H1 (cell line): ENCODE measurements at regions not wholly inside any gene's neighbourhood (a gene's known extent, or its start where the extent isn't known, plus 50 kb on each side); places are given as distances from the start of the nearest gene placed in this dataset.

ENCODE experiments used
- FOSL1 ChIP-seq: IDR thresholded peaks from 2 replicates; pipeline ENCODE4 v1.6.1; 2011; ENCODE audit warnings: mild to moderate bottlenecking, low read depth, low read length, moderate library complexity; ENCODE audit not compliant: insufficient read depth
- HDAC6 ChIP-seq: IDR thresholded peaks from one replicate; pipeline ENCODE4 v1.7.1; 2012; ENCODE audit warnings: low read depth, mild to moderate bottlenecking, inconsistent platforms, low read length, moderate library complexity
- POU5F1 ChIP-seq: IDR thresholded peaks from 2 replicates; pipeline ENCODE4 v1.6.1; 2011; ENCODE audit warnings: low read depth, mild to moderate bottlenecking, low read length, moderate library complexity
- RAD21 ChIP-seq, 2 experiments: IDR thresholded peaks in 1 of 2; conservative IDR thresholded peaks in 1 of 2; 2 replicates each; pipeline ENCODE4 v1.6.1; 2011; ENCODE audit warnings: low read depth in 2 of 2, low read length in 2 of 2, improper control_type of control experiment in 1 of 2, inconsistent platforms in 1 of 2, mild to moderate bottlenecking in 1 of 2, moderate library complexity in 1 of 2
- TAF7 ChIP-seq: optimal IDR thresholded peaks from 2 replicates; pipeline ENCODE3; 2011; ENCODE audit warnings: low read depth, mild to moderate bottlenecking, inconsistent platforms, low read length, moderate library complexity, borderline replicate concordance
- TBP ChIP-seq: IDR thresholded peaks from 2 replicates; pipeline ENCODE4 v1.6.1; 2011; ENCODE audit warnings: low read depth, low read length, improper control_type of control experiment
- TF ChIP-seq, protein P1 (sequence below): fragments of 300-600 bp; sonication (generic); IDR thresholded peaks from 2 replicates; pipeline ENCODE4 v1.7.1; 2012; ENCODE audit warnings: low read length, moderate library complexity, mild to moderate bottlenecking, inconsistent platforms; ENCODE audit not compliant: insufficient replicate concordance

DNA sequence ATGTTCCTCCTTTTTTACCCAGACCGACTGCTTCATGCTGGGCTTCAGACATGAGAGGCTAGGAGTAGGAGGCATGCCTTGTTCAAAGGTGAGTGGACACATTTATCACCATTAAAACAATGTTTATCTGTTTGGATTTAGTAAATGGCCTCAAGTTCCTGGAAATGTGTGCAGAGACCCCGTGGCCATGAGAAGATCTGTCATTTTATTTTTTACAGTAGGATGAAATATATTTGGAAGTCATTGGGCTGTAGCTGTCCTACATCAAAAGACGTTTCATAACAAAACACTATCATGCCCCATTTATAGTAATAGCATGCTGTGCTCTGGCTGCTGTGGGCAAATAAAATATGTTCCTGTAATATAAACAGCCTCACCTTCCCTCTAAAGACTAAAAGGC lies 403.9 kb upstream of the TNP1 start (continued):
- no peak for TF ChIP-seq FOSL1
- no peak for TF ChIP-seq TAF7
- TF ChIP-seq TBP: no peak
- TF ChIP-seq HDAC6: no peak
- TF ChIP-seq, protein P1, sequence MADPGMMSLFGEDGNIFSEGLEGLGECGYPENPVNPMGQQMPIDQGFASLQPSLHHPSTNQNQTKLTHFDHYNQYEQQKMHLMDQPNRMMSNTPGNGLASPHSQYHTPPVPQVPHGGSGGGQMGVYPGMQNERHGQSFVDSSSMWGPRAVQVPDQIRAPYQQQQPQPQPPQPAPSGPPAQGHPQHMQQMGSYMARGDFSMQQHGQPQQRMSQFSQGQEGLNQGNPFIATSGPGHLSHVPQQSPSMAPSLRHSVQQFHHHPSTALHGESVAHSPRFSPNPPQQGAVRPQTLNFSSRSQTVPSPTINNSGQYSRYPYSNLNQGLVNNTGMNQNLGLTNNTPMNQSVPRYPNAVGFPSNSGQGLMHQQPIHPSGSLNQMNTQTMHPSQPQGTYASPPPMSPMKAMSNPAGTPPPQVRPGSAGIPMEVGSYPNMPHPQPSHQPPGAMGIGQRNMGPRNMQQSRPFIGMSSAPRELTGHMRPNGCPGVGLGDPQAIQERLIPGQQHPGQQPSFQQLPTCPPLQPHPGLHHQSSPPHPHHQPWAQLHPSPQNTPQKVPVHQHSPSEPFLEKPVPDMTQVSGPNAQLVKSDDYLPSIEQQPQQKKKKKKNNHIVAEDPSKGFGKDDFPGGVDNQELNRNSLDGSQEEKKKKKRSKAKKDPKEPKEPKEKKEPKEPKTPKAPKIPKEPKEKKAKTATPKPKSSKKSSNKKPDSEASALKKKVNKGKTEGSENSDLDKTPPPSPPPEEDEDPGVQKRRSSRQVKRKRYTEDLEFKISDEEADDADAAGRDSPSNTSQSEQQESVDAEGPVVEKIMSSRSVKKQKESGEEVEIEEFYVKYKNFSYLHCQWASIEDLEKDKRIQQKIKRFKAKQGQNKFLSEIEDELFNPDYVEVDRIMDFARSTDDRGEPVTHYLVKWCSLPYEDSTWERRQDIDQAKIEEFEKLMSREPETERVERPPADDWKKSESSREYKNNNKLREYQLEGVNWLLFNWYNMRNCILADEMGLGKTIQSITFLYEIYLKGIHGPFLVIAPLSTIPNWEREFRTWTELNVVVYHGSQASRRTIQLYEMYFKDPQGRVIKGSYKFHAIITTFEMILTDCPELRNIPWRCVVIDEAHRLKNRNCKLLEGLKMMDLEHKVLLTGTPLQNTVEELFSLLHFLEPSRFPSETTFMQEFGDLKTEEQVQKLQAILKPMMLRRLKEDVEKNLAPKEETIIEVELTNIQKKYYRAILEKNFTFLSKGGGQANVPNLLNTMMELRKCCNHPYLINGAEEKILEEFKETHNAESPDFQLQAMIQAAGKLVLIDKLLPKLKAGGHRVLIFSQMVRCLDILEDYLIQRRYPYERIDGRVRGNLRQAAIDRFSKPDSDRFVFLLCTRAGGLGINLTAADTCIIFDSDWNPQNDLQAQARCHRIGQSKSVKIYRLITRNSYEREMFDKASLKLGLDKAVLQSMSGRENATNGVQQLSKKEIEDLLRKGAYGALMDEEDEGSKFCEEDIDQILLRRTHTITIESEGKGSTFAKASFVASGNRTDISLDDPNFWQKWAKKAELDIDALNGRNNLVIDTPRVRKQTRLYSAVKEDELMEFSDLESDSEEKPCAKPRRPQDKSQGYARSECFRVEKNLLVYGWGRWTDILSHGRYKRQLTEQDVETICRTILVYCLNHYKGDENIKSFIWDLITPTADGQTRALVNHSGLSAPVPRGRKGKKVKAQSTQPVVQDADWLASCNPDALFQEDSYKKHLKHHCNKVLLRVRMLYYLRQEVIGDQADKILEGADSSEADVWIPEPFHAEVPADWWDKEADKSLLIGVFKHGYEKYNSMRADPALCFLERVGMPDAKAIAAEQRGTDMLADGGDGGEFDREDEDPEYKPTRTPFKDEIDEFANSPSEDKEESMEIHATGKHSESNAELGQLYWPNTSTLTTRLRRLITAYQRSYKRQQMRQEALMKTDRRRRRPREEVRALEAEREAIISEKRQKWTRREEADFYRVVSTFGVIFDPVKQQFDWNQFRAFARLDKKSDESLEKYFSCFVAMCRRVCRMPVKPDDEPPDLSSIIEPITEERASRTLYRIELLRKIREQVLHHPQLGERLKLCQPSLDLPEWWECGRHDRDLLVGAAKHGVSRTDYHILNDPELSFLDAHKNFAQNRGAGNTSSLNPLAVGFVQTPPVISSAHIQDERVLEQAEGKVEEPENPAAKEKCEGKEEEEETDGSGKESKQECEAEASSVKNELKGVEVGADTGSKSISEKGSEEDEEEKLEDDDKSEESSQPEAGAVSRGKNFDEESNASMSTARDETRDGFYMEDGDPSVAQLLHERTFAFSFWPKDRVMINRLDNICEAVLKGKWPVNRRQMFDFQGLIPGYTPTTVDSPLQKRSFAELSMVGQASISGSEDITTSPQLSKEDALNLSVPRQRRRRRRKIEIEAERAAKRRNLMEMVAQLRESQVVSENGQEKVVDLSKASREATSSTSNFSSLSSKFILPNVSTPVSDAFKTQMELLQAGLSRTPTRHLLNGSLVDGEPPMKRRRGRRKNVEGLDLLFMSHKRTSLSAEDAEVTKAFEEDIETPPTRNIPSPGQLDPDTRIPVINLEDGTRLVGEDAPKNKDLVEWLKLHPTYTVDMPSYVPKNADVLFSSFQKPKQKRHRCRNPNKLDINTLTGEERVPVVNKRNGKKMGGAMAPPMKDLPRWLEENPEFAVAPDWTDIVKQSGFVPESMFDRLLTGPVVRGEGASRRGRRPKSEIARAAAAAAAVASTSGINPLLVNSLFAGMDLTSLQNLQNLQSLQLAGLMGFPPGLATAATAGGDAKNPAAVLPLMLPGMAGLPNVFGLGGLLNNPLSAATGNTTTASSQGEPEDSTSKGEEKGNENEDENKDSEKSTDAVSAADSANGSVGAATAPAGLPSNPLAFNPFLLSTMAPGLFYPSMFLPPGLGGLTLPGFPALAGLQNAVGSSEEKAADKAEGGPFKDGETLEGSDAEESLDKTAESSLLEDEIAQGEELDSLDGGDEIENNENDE: no peak
- TF ChIP-seq POU5F1: no peak
- TF ChIP-seq RAD21 (IDR thresholded peaks at IDR 0.05 in 1 of 2, conservative IDR thresholded peaks at IDR 0.05 in 1 of 2; ENCODE audit: low read depth in 2 of 2, low read length in 2 of 2): no peak
